ENCODE measurements at regions not wholly inside any gene's neighbourhood (a gene's known extent, or its start where the extent isn't known, plus 50 kb on each side); places are given as distances from the start of the nearest gene placed in this dataset.
A peak's percentile ranks its signal among the peaks of the same experiment; 100 is the strongest.

- Mint-ChIP-seq H3K4me3 (ENCODE audit: low read depth, unreplicated experiment) (no peak overlapping the region), H3K27me3 (ENCODE audit: unreplicated experiment) (no peaks in the 10 kb centered on the region), H3K27ac (ENCODE audit: unreplicated experiment) (no peak overlapping the region), H3K36me3 (ENCODE audit: insufficient read depth, unreplicated experiment) (no peaks in the 10 kb centered on the region), H3K4me1 (ENCODE audit: low read depth, unreplicated experiment) (peaks cover 19% of the 10 kb centered on the region), H3K9me3 (ENCODE audit: low read depth, unreplicated experiment) (no peaks in the 10 kb centered on the region)
- CTCF ChIA-PET: no interaction called here
- intact Hi-C loops (cut with micrococcal nuclease; ENCODE audit: unreplicated experiment): no loop called here
- no peak for TF ChIP-seq CTCF (IDR thresholded peaks at IDR 0.05; ENCODE audit: unreplicated experiment)
- no TSS peak for BruUV-seq (replicated peaks)
- DNase-seq: no peak
These were observed 82.7 kb upstream of the BCAR3 start for GRCh38 chr1:93764366-93764750.

GRCh38 chr1:93763704-93764365 lies 82.2 kb upstream of the BCAR3 start:
- H3K4me3 Mint-ChIP-seq (ENCODE audit: low read depth, unreplicated experiment): no peak overlapping the region
- no peaks in the 10 kb centered on the region for H3K9me3 Mint-ChIP-seq (ENCODE audit: low read depth, unreplicated experiment)
- TF ChIP-seq CTCF (IDR thresholded peaks at IDR 0.05; ENCODE audit: unreplicated experiment): no peak
- no peaks in the 10 kb centered on the region for H3K36me3 Mint-ChIP-seq (ENCODE audit: insufficient read depth, unreplicated experiment)
- no TSS peak for BruUV-seq (replicated peaks)
- no peaks in the 10 kb centered on the region for H3K27me3 Mint-ChIP-seq (ENCODE audit: unreplicated experiment)
- DNase-seq: no peak
- CTCF ChIA-PET: no interaction called here
- no peak overlapping the region for H3K27ac Mint-ChIP-seq (ENCODE audit: unreplicated experiment)
- intact Hi-C loops (cut with micrococcal nuclease; ENCODE audit: unreplicated experiment): no loop called here
- peaks cover 24% of the 10 kb centered on the region for H3K4me1 Mint-ChIP-seq (ENCODE audit: low read depth, unreplicated experiment)

GRCh38 chr1:93758842-93759515 lies 77.3 kb upstream of the BCAR3 start:
- CTCF ChIA-PET: interaction anchor here (0.6 to 1.3 kb wide), 4 partner anchors 9 to 116 kb away, joined by 3 to 6 read pairs (median 6); no protein-coding TSS in a partner anchor
- no peak for TF ChIP-seq CTCF (IDR thresholded peaks at IDR 0.05; ENCODE audit: unreplicated experiment)
- Mint-ChIP-seq H3K36me3 (ENCODE audit: insufficient read depth, unreplicated experiment) (no peaks in the 10 kb centered on the region), H3K27ac (ENCODE audit: unreplicated experiment) (peak overlapping the region; percentile 65), H3K27me3 (ENCODE audit: unreplicated experiment) (no peaks in the 10 kb centered on the region), H3K9me3 (ENCODE audit: low read depth, unreplicated experiment) (no peaks in the 10 kb centered on the region), H3K4me3 (ENCODE audit: low read depth, unreplicated experiment) (no peak overlapping the region), H3K4me1 (ENCODE audit: low read depth, unreplicated experiment) (peaks cover 29% of the 10 kb centered on the region)
- intact Hi-C loops (cut with micrococcal nuclease; ENCODE audit: unreplicated experiment): no loop called here
- DNase-seq: peak; percentile 51
- BruUV-seq (replicated peaks): no TSS peak

GRCh38 chr1:93757256-93758036 lies 75.8 kb upstream of the BCAR3 start:
- intact Hi-C loops (cut with micrococcal nuclease; ENCODE audit: unreplicated experiment): no loop called here
- H3K4me1 Mint-ChIP-seq (ENCODE audit: low read depth, unreplicated experiment): peaks cover 29% of the 10 kb centered on the region
- no peak for DNase-seq
- CTCF ChIA-PET: no interaction called here
- no peaks in the 10 kb centered on the region for H3K9me3 Mint-ChIP-seq (ENCODE audit: low read depth, unreplicated experiment)
- no peak overlapping the region for H3K27ac Mint-ChIP-seq (ENCODE audit: unreplicated experiment)
- H3K36me3 Mint-ChIP-seq (ENCODE audit: insufficient read depth, unreplicated experiment): no peaks in the 10 kb centered on the region
- TF ChIP-seq CTCF (IDR thresholded peaks at IDR 0.05; ENCODE audit: unreplicated experiment): no peak
- H3K4me3 Mint-ChIP-seq (ENCODE audit: low read depth, unreplicated experiment): no peak overlapping the region
- BruUV-seq (replicated peaks): no TSS peak
- no peaks in the 10 kb centered on the region for H3K27me3 Mint-ChIP-seq (ENCODE audit: unreplicated experiment)
